WTC11 (cell line): ENCODE measurements at regions not wholly inside any gene's neighbourhood (a gene's known extent, or its start where the extent isn't known, plus 50 kb on each side); places are given as distances from the start of the nearest gene placed in this dataset.

ENCODE experiments used
- ATAC-seq: fragments of 200-7000 bp; cut with Tn5 transposase; 2 replicates; pipeline ENCODE4 v1.10.0; 2021; ENCODE audit warnings: mild to moderate bottlenecking, moderate library complexity
- CTCF ChIA-PET: fragments of 300-600 bp; sonication (Branson Sonifier 250); formaldehyde crosslinking; loops from one replicate; lab custom pipeline; 2021; ENCODE audit warnings: antibody characterized with exemption; lab: Charles Lee
- POLR2A ChIA-PET: fragments of 350-600 bp; sonication (Branson Sonifier 250); formaldehyde crosslinking; loops from one replicate; lab custom pipeline; 2021; ENCODE audit warnings: antibody characterized with exemption; lab: Charles Lee
- DNase-seq: peaks from one replicate; pipeline ENCODE4 v3.0.0; 2021; ENCODE audit warnings: low spot score
- H3K27ac Mint-ChIP-seq: 2 replicates; pipeline ENCODE4 v1.8.0; 2021; ENCODE audit warnings: mixed read lengths
- H3K27me3 Mint-ChIP-seq: 2 replicates; pipeline ENCODE4 v1.8.0; 2021; ENCODE audit warnings: low read depth, mild to moderate bottlenecking, moderate library complexity, mixed read lengths
- H3K36me3 Mint-ChIP-seq: 2 replicates; pipeline ENCODE4 v1.8.0; 2021; ENCODE audit warnings: mixed read lengths
- H3K4me1 Mint-ChIP-seq: 2 replicates; pipeline ENCODE4 v1.8.0; 2022; ENCODE audit warnings: mixed read lengths
- H3K4me3 Mint-ChIP-seq: 2 replicates; pipeline ENCODE4 v1.8.0; 2021; ENCODE audit warnings: mild to moderate bottlenecking, moderate library complexity, mixed read lengths
- H3K9me3 Mint-ChIP-seq: 2 replicates; pipeline ENCODE4 v1.8.0; 2021; ENCODE audit warnings: mixed read lengths
- CREM ChIP-seq: sonication (generic); formaldehyde crosslinking; IDR thresholded peaks from 2 replicates; pipeline ENCODE4 v1.8.1; 2022; ENCODE audit warnings: mild to moderate bottlenecking, missing genetic modification reagents, moderate library complexity
- ETV6 ChIP-seq: sonication (generic); formaldehyde crosslinking; IDR thresholded peaks from 2 replicates; pipeline ENCODE4 v1.8.1; 2022; ENCODE audit warnings: mild to moderate bottlenecking, missing genetic modification reagents
- FOXJ3 ChIP-seq: sonication (generic); formaldehyde crosslinking; IDR thresholded peaks from 2 replicates; pipeline ENCODE4 v1.9.0; 2021; ENCODE audit warnings: missing genetic modification reagents, mild to moderate bottlenecking, borderline replicate concordance
- HMGA2 ChIP-seq: fragments of 250-450 bp; sonication (Bioruptor Pico); IDR thresholded peaks from 2 replicates; pipeline ENCODE4 v1.4.0; 2021; ENCODE audit warnings: mild to moderate bottlenecking, moderate library complexity
- NFYB ChIP-seq: sonication (generic); formaldehyde crosslinking; conservative IDR thresholded peaks from 2 replicates; pipeline ENCODE4 v1.8.0; 2022; ENCODE audit warnings: low read depth, missing genetic modification reagents
- OVOL2 ChIP-seq: fragments of 250-450 bp; sonication (Bioruptor Pico); IDR thresholded peaks from 2 replicates; pipeline ENCODE4 v1.9.0; 2021; ENCODE audit warnings: mild to moderate bottlenecking, borderline replicate concordance
- SOX15 ChIP-seq: fragments of 250-450 bp; sonication (Bioruptor Pico); IDR thresholded peaks from 2 replicates; pipeline ENCODE4 v1.9.0; 2021; ENCODE audit warnings: mild to moderate bottlenecking
- TEAD4 ChIP-seq: sonication (generic); formaldehyde crosslinking; IDR thresholded peaks from 2 replicates; pipeline ENCODE4 v1.8.0; 2022; ENCODE audit warnings: mild to moderate bottlenecking, missing genetic modification reagents
- ZBTB21 ChIP-seq: sonication (generic); formaldehyde crosslinking; IDR thresholded peaks from 2 replicates; pipeline ENCODE4 v1.8.1; 2023; ENCODE audit warnings: mild to moderate bottlenecking, missing genetic modification reagents, borderline replicate concordance
- ZNF121 ChIP-seq: sonication (generic); formaldehyde crosslinking; IDR thresholded peaks from 2 replicates; pipeline ENCODE4 v1.8.0; 2023; ENCODE audit warnings: missing genetic modification reagents
- ZNF416 ChIP-seq: fragments of 250-450 bp; sonication (Bioruptor Pico); IDR thresholded peaks from 2 replicates; pipeline ENCODE4 v1.9.0; 2021; ENCODE audit warnings: mild to moderate bottlenecking, inconsistent platforms
- ZNF671 ChIP-seq: fragments of 250-450 bp; sonication (Bioruptor Pico); IDR thresholded peaks from 2 replicates; pipeline ENCODE4 v1.8.0; 2021; ENCODE audit warnings: mild to moderate bottlenecking
- TF ChIP-seq, protein P1 (sequence below): sonication (generic); formaldehyde crosslinking; conservative IDR thresholded peaks from 2 replicates; pipeline ENCODE4 v1.8.1; 2023; ENCODE audit warnings: mild to moderate bottlenecking, low read depth, missing genetic modification reagents, moderate library complexity
- TF ChIP-seq, protein P2 (sequence below): sonication (generic); formaldehyde crosslinking; conservative IDR thresholded peaks from 2 replicates; pipeline ENCODE4 v1.8.1; 2022; ENCODE audit warnings: mild to moderate bottlenecking, missing genetic modification reagents
- TF ChIP-seq, protein P3 (sequence below): sonication (generic); formaldehyde crosslinking; IDR thresholded peaks from 2 replicates; pipeline ENCODE4 v1.8.0; 2022; ENCODE audit warnings: mild to moderate bottlenecking, missing genetic modification reagents
- TF ChIP-seq, protein P4 (sequence below): fragments of 250-450 bp; sonication (Bioruptor Pico); IDR thresholded peaks from 2 replicates; pipeline ENCODE4 v2.1.2; 2022; ENCODE audit warnings: mild to moderate bottlenecking, moderate library complexity
- TF ChIP-seq, protein P5 (sequence below): sonication (generic); formaldehyde crosslinking; IDR thresholded peaks from 2 replicates; pipeline ENCODE4 v1.8.1; 2022; ENCODE audit warnings: low read depth, missing genetic modification reagents, borderline replicate concordance
- TF ChIP-seq, protein P6 (sequence below): sonication (generic); formaldehyde crosslinking; IDR thresholded peaks from 2 replicates; pipeline ENCODE4 v1.8.0; 2022; ENCODE audit warnings: mild to moderate bottlenecking, missing genetic modification reagents
- TF ChIP-seq, protein P7 (sequence below): sonication (generic); formaldehyde crosslinking; IDR thresholded peaks from 2 replicates; pipeline ENCODE4 v1.8.1; 2023; ENCODE audit warnings: mild to moderate bottlenecking, missing genetic modification reagents, moderate library complexity
- TF ChIP-seq, protein P8 (sequence below): sonication (generic); formaldehyde crosslinking; IDR thresholded peaks from 2 replicates; pipeline ENCODE4 v1.8.1; 2022; ENCODE audit warnings: mild to moderate bottlenecking, moderate library complexity, missing genetic modification reagents
- TF ChIP-seq, protein P9 (sequence below): sonication (generic); formaldehyde crosslinking; IDR thresholded peaks from 2 replicates; pipeline ENCODE4 v1.8.1; 2023; ENCODE audit warnings: mild to moderate bottlenecking, missing genetic modification reagents, borderline replicate concordance

DNA sequence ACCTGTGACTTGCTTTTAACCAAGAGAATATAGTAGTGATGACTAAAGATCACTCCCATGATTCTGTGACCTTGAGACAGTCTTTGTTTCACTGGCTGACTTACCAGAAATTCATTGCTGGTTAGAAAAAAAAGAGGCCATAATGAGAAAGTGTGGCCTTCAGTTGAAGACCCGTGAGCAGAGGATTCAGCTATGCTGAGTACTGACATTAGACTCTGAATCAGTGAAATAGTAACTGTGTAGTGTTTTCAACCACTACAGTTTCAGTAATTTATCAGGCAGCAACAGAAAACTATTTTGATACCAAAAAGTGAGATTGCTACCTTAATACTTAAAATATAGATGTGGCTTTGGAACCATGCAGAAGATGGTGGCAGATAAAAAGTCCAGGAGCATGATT lies 298.0 kb upstream of the KCND2 start:
- CTCF ChIA-PET = no interaction called here
- TF ChIP-seq ZNF671 (CRISPR knock-in tag) = no peak
- TF ChIP-seq, protein P1, sequence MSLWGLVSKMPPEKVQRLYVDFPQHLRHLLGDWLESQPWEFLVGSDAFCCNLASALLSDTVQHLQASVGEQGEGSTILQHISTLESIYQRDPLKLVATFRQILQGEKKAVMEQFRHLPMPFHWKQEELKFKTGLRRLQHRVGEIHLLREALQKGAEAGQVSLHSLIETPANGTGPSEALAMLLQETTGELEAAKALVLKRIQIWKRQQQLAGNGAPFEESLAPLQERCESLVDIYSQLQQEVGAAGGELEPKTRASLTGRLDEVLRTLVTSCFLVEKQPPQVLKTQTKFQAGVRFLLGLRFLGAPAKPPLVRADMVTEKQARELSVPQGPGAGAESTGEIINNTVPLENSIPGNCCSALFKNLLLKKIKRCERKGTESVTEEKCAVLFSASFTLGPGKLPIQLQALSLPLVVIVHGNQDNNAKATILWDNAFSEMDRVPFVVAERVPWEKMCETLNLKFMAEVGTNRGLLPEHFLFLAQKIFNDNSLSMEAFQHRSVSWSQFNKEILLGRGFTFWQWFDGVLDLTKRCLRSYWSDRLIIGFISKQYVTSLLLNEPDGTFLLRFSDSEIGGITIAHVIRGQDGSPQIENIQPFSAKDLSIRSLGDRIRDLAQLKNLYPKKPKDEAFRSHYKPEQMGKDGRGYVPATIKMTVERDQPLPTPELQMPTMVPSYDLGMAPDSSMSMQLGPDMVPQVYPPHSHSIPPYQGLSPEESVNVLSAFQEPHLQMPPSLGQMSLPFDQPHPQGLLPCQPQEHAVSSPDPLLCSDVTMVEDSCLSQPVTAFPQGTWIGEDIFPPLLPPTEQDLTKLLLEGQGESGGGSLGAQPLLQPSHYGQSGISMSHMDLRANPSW (CRISPR knock-in tag) = no peak
- TF ChIP-seq, protein P2, sequence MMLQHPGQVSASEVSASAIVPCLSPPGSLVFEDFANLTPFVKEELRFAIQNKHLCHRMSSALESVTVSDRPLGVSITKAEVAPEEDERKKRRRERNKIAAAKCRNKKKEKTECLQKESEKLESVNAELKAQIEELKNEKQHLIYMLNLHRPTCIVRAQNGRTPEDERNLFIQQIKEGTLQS (CRISPR knock-in tag) = no peak
- no peak for TF ChIP-seq CREM
- TF ChIP-seq ZBTB21 (CRISPR knock-in tag) = no peak
- TF ChIP-seq, protein P3, sequence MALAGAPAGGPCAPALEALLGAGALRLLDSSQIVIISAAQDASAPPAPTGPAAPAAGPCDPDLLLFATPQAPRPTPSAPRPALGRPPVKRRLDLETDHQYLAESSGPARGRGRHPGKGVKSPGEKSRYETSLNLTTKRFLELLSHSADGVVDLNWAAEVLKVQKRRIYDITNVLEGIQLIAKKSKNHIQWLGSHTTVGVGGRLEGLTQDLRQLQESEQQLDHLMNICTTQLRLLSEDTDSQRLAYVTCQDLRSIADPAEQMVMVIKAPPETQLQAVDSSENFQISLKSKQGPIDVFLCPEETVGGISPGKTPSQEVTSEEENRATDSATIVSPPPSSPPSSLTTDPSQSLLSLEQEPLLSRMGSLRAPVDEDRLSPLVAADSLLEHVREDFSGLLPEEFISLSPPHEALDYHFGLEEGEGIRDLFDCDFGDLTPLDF (CRISPR knock-in tag) = no peak
- TF ChIP-seq HMGA2 = no peak
- TF ChIP-seq, protein P4, sequence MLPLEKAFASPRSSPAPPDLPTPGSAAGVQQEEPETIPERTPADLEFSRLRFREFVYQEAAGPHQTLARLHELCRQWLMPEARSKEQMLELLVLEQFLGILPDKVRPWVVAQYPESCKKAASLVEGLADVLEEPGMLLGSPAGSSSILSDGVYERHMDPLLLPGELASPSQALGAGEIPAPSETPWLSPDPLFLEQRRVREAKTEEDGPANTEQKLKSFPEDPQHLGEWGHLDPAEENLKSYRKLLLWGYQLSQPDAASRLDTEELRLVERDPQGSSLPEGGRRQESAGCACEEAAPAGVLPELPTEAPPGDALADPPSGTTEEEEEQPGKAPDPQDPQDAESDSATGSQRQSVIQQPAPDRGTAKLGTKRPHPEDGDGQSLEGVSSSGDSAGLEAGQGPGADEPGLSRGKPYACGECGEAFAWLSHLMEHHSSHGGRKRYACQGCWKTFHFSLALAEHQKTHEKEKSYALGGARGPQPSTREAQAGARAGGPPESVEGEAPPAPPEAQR (CRISPR knock-in tag) = no peak
- no peak for TF ChIP-seq TEAD4 (CRISPR knock-in tag)
- Mint-ChIP-seq H3K4me1 (no peaks in the 10 kb centered on the region), H3K27ac (no peak overlapping the region), H3K36me3 (no peaks in the 10 kb centered on the region), H3K9me3 (no peaks in the 10 kb centered on the region), H3K27me3 (no peaks in the 10 kb centered on the region), H3K4me3 (no peak overlapping the region)
- POLR2A ChIA-PET = no interaction called here
- ATAC-seq (no peak), DNase-seq (no peak)

DNA sequence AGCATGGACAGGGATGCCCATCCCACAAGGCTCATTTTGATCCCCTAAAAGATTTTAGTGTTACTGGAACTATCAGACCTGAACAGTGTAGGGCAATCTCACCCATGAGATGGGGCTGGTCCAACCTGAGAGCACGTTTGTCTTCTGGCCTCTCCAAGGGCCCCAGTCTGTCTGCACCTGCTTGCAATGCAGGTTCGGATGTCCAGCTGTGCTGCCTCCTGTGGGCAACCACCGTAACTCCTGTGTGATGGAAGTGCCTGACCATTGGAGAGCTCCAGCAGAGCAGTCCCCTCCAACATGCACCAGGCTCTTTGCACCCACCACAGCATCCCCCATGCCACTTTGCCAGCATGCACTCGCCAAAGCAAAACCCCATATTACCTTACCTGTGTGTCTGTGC lies 290.1 kb upstream of the KCND2 start:
- no peak for ATAC-seq
- Mint-ChIP-seq H3K9me3 (peaks cover 17% of the 10 kb centered on the region), H3K27ac (no peak overlapping the region), H3K36me3 (peaks cover 2% of the 10 kb centered on the region; the same call in 1 of the 2 replicates), H3K4me1 (no peaks in the 10 kb centered on the region), H3K4me3 (no peak overlapping the region), H3K27me3 (no peaks in the 10 kb centered on the region)
- ChIA-PET CTCF (no interaction called here), POLR2A (no interaction called here)
- no peak for DNase-seq
- TF ChIP-seq OVOL2 (CRISPR knock-in tag) = no peak
- TF ChIP-seq, protein P5, sequence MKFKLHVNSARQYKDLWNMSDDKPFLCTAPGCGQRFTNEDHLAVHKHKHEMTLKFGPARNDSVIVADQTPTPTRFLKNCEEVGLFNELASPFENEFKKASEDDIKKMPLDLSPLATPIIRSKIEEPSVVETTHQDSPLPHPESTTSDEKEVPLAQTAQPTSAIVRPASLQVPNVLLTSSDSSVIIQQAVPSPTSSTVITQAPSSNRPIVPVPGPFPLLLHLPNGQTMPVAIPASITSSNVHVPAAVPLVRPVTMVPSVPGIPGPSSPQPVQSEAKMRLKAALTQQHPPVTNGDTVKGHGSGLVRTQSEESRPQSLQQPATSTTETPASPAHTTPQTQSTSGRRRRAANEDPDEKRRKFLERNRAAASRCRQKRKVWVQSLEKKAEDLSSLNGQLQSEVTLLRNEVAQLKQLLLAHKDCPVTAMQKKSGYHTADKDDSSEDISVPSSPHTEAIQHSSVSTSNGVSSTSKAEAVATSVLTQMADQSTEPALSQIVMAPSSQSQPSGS (CRISPR knock-in tag) = no peak
- TF ChIP-seq, protein P6, sequence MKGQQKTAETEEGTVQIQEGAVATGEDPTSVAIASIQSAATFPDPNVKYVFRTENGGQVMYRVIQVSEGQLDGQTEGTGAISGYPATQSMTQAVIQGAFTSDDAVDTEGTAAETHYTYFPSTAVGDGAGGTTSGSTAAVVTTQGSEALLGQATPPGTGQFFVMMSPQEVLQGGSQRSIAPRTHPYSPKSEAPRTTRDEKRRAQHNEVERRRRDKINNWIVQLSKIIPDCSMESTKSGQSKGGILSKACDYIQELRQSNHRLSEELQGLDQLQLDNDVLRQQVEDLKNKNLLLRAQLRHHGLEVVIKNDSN (CRISPR knock-in tag) = no peak
- TF ChIP-seq ETV6 = no peak
- no peak for TF ChIP-seq ZNF121 (CRISPR knock-in tag)
- no peak for TF ChIP-seq NFYB (CRISPR knock-in tag)
- no peak for TF ChIP-seq SOX15
- TF ChIP-seq, protein P7, sequence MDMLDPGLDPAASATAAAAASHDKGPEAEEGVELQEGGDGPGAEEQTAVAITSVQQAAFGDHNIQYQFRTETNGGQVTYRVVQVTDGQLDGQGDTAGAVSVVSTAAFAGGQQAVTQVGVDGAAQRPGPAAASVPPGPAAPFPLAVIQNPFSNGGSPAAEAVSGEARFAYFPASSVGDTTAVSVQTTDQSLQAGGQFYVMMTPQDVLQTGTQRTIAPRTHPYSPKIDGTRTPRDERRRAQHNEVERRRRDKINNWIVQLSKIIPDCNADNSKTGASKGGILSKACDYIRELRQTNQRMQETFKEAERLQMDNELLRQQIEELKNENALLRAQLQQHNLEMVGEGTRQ (CRISPR knock-in tag) = no peak
- no peak for TF ChIP-seq FOXJ3 (CRISPR knock-in tag)
- TF ChIP-seq, protein P8, sequence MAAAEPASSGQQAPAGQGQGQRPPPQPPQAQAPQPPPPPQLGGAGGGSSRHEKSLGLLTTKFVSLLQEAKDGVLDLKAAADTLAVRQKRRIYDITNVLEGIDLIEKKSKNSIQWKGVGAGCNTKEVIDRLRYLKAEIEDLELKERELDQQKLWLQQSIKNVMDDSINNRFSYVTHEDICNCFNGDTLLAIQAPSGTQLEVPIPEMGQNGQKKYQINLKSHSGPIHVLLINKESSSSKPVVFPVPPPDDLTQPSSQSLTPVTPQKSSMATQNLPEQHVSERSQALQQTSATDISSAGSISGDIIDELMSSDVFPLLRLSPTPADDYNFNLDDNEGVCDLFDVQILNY (CRISPR knock-in tag) = no peak
- TF ChIP-seq, protein P9, sequence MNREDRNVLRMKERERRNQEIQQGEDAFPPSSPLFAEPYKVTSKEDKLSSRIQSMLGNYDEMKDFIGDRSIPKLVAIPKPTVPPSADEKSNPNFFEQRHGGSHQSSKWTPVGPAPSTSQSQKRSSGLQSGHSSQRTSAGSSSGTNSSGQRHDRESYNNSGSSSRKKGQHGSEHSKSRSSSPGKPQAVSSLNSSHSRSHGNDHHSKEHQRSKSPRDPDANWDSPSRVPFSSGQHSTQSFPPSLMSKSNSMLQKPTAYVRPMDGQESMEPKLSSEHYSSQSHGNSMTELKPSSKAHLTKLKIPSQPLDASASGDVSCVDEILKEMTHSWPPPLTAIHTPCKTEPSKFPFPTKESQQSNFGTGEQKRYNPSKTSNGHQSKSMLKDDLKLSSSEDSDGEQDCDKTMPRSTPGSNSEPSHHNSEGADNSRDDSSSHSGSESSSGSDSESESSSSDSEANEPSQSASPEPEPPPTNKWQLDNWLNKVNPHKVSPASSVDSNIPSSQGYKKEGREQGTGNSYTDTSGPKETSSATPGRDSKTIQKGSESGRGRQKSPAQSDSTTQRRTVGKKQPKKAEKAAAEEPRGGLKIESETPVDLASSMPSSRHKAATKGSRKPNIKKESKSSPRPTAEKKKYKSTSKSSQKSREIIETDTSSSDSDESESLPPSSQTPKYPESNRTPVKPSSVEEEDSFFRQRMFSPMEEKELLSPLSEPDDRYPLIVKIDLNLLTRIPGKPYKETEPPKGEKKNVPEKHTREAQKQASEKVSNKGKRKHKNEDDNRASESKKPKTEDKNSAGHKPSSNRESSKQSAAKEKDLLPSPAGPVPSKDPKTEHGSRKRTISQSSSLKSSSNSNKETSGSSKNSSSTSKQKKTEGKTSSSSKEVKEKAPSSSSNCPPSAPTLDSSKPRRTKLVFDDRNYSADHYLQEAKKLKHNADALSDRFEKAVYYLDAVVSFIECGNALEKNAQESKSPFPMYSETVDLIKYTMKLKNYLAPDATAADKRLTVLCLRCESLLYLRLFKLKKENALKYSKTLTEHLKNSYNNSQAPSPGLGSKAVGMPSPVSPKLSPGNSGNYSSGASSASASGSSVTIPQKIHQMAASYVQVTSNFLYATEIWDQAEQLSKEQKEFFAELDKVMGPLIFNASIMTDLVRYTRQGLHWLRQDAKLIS (CRISPR knock-in tag) = no peak
- no peak for TF ChIP-seq ZNF416 (CRISPR knock-in tag)
